ENCODE measurements at regions not wholly inside any gene's neighbourhood (a gene's known extent, or its start where the extent isn't known, plus 50 kb on each side); places are given as distances from the start of the nearest gene placed in this dataset.

DNA sequence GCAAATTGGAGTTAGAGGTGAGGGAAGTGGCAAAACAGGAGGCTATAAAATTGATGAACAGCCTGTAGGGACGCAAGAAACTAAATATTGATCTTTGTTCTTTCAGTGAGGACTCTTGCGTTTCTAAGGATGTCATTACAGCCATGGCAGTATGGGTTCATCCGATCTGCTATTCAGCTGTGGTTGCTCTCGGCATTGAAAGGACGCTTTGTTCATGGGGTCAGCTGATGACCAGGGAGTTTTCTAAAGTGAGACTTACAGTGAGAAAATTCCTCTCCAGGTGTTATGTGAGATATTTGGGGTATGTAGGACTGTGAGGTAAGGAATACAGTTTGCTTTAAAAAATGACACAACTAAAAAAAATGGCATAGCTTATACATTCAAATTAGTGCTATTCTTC is 52.7 kb upstream of the PELI1 start:
- FAIRE-seq = peak; percentile 18

DNA sequence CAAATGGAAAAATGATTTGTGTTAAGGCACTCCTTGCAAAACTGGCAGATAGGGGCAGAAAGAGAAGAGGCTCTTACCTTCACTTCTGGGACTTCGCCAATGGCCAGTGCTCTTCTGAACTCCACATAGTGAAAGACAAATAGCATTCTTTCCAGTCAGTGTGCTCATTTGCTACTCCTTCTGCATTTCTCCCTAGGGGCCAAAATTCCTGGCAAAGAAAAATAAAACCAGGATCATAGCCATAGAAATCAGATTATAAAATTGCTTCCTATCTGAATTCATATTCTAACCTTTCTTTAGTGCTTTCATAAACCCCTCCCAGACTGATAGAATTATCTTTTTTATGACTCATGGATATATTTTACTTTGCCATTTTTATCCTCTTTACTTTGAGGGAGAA is 56.9 kb upstream of the PELI1 start:
- no peak for DNase-seq (ENCODE audit: extremely low spot score, insufficient read length, low read depth)
- peak; percentile 61 for FAIRE-seq

More for the DNA sequence above, 52.7 kb upstream of the PELI1 start:
- no peak for DNase-seq (ENCODE audit: extremely low spot score, insufficient read length, low read depth)

DNA sequence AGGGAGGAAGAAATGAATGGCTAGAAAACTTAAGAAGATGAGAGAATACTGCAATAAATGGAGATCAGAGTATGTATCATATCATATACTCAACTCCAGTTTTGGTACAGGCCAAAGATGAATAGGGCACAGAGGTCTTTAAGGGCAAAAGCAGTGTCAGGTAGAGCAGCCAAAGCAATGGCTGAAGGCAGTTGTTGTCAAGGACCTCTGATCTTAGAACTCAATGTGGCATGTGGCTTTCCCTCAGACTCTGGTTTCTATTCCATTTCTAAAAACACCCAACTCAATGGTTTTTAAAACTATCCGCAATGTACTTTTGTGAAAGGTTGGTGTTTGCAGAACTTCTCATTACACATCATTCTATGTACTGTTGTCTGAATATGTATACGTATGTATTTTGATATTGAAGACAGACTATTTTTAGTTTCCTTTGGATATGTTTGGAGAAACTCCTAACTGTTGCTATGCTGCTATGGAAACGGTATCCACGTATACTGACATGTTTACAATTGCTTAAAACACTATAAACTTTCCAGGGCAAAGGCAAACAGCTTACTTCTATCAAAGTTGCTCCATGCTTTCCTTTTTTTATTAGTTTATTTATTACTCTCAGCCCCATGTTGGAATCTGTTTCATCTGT is 58.1 kb upstream of the PELI1 start:
- FAIRE-seq (peak; percentile 76), DNase-seq (ENCODE audit: extremely low spot score, insufficient read length, low read depth) (no peak)

DNA sequence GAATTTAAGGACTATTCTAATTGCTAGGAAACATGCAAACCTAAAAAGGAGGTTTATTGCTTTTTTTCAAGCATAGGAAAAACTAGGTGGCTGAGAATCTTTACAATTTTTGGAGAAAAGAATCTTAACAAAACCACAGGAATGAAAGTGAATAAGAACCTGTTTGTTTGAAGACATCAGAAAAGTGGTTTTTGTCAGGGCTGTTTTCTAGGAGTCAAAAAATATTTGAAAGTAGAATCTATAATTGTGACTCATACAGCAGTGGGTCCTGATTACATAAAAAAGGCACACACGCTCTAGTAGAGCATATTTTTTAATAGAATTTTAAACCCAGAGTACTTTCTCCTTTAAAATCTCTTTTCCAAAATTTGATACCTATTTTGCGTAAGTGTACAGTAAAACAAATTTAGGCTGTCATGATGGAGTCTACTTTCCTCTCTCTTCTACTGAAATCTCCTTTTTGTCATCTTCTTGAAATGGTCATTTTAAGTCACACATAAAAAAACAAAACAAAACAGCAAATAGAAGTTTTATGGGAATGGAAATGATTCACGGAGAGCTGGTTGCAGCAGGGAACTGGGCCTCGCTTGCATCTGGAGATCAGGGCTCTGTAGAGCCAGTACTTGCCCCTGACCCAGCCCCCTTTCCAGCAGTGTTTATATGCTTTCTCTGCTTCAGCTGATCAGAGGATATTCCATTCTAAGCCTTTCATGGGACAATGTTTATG is 59.1 kb upstream of the PELI1 start:
- peak; percentile 26 for FAIRE-seq
- DNase-seq (ENCODE audit: extremely low spot score, insufficient read length, low read depth) = no peak

DNA sequence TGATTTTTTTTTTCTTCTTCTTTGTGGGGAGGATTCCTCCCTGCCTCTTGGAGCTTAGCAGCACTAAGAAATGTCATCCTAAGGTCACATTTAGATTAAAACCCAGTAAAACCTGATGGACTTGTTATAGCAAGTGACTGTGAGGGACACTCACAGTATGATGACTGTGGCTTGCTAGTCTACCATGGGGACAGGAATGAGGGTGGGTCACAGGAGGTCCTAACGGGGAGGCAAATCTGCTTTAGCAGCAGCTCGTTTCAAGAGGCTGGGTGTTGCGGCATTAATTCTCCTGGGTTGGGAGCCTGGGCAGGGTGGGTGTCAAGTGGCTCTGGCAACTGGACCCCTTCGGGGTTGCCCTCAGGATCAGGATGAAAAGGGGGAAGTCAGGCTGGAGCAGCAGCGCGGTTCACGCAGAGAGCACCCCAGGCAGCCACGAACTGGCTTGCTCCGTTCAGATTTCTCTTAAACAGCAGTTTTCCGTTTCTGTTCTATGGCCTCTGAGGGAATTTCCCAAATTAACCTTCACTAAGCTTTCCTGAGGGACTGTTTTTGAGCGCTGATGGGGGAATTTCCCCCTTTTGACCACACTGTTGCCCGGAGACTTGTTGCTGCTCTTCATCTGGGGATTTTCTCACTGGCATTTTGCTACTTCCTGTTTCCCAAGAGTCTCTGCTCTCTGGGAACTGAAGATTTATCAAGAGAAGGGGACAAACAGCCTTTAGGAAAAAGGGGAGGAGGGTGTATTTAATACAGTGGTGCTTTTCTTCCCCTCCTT is 59.8 kb upstream of the PELI1 start:
- peak; percentile 49 for DNase-seq (ENCODE audit: extremely low spot score, insufficient read length, low read depth)
- FAIRE-seq = peak; percentile 98

DNA sequence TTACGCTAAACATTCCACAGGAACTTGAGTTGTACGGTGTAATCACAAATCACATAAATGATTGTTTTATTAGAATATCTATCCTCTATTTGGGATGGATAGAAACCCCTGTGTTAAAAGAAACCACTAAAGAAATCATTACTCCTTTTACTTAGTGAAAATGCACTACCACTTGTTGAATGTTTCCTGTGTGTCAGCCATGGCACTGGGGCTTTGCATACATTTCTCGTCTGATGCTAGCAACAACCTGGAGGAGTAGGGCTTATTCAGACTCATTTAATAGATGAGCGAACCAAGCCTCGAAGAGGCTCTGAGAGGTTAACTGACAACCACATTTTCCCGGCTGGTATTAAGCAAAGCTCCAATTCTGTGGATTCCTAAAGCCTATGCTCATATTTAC is 60.5 kb upstream of the PELI1 start:
- no peak for FAIRE-seq
- no peak for DNase-seq (ENCODE audit: extremely low spot score, insufficient read length, low read depth)

DNA sequence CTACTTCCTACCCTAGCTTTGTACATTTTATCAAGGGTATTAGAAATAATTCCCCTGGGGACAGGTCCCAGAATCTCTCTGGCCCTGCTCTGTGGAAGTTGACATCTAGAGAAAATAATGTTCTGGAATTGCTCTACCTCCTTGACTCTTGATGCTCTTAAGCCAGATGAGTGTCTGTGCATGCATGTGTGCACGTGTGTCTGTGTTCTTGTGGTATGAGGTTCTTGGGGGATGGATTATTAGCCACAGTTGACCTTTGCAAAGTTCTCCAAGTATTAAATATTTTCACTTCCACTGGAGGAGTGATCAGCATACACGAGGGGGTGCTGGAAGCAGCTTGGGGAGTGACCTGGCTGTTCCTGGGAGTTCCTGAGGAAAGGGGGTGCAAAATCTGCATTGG is 61.2 kb upstream of the PELI1 start:
- no peak for DNase-seq (ENCODE audit: extremely low spot score, insufficient read length, low read depth)
- peak; percentile 61 for FAIRE-seq

DNA sequence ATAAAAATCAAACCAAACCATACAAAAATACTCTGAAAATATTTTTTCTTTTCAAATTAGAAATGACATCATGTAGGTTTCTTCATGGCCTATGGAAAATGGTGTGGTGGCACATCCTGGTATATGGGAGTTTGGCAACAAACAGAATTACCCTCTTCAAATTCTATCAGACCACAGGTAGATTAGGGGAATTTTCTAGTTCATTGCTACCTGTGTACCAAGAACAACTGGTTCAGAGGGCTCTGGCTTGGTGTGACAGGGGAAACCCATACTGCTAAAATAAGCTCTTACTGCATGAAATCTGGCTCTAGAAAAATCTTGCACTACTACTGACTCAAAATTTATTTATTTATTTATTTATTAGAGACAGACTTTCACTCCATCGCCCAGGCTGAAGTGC is 63.4 kb upstream of the PELI1 start:
- FAIRE-seq (no peak), DNase-seq (ENCODE audit: extremely low spot score, insufficient read length, low read depth) (no peak)

DNA sequence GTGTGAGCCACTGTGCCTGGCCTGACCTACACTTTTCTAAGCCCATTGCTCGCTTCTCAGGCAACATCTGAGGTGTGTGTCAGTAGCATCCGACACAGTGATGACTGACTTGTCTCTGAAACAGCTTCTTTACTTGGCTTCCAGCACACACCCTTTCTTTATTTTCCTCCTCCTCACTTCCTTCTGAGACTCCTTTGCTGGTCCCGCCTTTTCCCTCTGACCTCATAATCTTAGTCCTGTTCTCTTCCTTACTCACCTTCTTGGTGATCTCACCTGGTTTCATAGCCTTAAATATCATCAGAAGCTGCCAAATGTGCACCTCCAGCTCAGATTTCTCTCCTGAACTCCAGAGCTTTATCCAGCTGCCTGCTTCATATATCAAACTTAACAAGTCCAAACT is 66.6 kb upstream of the PELI1 start:
- DNase-seq (ENCODE audit: extremely low spot score, insufficient read length, low read depth) = no peak
- FAIRE-seq = no peak

DNA sequence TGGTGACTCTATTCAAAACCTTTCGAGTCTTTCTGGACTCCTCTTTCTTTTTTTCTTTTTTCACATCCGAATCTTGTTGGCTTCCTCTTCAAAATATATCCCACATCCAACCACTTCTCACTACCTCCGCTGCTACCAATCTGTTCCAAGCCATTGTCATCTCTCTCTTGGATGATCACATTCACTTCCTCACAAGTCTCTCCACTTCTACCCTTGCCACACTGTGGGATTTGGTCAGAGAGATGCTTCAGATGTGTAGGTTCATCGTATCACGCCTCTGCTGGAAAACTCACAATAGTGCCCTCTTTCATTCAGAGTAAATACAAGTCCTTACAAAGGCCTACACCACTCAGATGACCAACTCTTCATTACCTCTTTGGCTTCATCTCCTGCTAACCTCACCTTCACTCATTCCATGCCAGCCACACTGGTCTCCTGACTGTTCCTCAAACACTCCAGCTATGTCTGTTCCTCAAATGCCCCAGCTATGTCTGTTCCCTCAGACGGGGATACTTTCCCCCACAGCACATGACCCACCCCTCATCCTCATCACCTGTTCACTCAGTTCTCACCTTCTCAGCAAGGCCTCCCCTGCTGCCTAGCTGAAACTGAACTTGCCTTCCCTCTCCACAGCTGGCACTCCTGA is 67.2 kb upstream of the PELI1 start:
- no peak for DNase-seq (ENCODE audit: extremely low spot score, insufficient read length, low read depth)
- no peak for FAIRE-seq

DNA sequence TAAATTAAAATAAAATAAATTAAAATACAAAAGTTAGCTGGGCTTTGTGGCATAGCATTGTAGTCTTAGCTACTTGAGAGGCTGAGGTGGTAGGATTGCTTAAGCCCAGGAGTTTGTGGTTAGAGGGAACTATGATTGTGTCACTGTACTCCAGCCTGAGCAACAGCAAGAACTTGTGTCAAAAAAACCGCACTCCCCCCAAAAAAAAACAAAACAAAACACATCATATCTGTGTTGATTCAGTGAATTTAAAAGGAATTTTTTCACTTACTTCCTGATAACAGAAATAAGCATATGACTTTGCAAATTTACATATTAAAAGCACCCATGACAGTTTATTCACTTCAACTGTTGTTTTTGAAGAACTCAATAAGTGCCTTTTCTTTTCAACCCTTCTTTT is 68.1 kb upstream of the PELI1 start:
- DNase-seq (ENCODE audit: extremely low spot score, insufficient read length, low read depth) = no peak
- no peak for FAIRE-seq

DNA sequence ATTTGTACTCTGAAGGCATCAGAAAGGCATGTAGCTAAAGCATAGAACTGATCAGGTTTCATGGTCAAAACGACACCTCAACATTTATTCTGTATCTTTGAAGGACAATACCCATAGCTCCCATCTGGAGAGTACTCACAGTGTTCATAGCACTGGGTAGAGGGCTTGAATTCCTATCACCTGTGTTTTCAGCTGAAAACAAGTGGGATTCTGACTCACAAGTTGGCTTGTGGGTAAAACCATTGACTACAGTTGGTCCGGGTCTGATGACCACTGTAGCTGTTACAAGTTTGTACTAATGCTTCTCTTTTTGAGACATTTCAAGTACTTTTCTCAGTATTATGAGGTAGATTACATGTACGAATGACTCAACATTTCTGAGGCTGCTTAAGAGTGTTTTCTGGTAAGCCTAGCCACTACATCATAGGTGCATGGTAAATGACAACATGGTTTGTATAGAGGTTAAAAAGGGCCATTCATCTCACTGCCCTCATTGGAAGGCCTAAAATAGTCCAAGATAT is 68.6 kb upstream of the PELI1 start:
- DNase-seq (ENCODE audit: extremely low spot score, insufficient read length, low read depth) = no peak
- peak; percentile 69 for FAIRE-seq

DNA sequence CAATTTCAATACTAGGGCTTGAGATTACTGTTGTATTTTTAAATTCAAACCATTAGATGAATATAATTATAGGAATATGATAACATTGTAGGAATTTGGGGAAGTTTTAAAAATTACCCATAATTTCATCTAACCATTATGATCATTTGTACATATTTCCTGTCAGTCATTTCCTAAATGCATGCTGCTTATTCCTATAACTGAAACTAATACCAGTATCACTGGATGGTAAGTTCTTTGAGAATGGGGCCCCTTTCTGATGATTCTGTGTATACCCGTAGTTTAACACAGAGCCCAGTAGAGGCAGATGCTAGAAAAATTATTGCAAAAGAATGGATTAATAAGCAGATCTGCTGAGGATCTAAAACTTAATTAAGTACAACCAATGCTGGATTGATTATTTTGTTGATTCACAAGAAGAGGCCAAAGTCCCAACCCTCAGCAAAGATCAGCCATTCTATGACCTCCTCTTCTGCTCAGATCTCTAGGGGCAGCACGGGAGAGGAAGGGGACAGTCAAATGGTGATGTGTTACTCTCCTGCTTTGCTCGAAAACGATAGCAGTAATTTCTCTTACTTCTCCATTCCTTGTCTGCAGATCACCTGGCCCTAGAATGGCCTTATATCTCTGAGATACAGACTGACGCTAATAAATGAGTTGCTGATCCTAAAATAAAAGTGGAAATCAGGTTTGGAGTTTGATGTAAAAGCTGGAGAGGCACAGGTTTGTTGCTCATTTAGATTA is 69.5 kb upstream of the PELI1 start:
- DNase-seq (ENCODE audit: extremely low spot score, insufficient read length, low read depth) (no peak), FAIRE-seq (peak; percentile 91)

DNA sequence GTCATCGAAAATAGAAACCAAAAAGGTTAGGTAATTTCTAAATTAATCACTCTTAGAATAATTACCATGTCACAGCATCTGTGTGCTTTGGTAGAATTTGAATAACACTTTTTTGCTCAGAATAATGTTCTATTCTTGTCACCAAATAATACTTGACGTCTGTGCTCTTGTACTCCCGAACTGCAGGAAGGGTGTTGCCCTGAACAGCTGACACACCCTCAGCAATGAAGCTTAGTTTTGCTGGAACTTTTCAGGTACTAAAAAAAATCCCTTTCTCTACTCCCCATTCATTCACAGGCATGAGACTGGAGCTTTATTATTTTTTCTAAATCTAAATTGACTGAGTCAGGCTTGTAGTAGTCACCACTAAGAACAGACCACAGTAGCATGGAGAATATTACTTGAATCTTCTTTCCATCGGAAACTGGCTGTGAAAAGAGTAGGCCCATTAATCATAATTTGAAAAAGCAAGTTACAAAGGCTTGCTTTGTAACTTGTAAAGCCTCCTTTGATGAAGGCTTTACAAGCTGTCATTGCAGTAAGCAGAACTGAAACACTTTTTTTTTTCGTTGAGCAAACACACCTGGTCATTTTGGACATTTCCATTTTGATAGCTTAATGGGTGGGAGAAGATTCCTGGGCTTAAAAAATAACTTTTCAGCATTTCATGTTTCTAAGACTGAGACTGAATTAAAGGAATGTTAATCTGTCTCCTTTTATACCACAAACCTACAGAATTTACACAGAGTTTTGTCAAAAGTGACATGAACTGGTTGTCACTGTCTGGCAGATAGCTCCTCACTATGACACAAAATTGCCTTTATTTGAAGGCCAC is 70.3 kb upstream of the PELI1 start:
- FAIRE-seq (no peak), DNase-seq (ENCODE audit: extremely low spot score, insufficient read length, low read depth) (no peak)

DNA sequence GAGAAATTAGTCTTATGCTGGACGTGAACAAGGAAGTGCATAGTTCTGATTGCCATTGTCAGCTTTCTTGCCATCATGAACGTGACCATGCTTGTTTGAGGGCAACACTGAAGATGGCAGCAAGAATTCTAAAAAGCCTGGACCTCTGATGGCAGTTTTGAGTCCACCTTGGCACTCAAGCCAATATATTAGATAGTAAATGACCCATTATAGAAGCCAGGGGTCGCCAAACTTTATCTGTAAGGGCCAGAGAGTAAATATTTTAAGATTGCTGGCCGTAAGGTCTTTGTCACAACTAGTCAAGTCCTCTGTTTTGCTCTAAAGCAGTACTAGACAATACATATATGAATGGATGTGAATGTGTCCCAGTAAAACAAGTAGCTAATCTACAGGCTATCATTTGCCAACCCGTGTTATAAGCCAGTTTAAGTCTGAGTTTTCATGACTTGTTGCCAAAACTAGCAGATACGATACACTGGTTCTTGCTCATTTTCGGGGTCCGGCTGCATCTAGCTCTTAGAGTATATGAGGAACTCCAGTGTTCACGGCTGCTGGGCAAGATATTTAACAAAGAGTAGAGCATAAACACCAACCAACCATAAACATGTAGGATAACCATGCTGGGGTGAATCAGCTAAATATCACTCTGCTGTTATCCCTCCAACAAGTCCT is 73.1 kb upstream of the PELI1 start:
- DNase-seq (ENCODE audit: extremely low spot score, insufficient read length, low read depth) (no peak), FAIRE-seq (no peak)

DNA sequence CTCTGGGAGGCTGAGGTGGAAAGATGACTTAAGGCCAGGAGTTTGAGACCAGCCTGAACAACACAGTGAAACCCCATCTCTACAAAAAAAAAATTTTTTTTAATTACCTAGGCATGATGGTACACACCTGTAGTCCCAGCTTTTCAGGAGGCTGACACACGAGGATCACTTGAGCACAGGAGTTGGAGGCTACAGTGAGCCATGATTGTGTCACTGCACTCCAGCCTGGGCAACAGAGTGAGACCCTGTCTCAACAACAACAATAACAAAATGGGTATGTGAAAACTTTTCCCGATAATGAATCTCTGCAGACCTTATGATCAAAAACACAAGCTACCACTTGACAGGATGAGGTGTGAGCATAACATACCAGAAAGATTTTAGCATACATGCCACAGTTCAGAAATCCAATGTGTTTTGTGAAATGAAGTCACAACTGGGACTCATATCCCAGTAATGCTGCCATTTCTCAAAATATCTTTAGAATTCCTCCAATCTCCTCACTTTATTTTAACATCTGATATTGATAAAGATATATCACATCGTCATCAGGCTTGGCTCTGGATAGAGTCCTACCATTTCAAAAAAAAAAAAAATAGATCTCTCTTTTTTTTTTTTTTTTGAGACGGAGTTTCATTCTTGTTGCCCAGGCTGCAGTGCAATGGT is 74.0 kb upstream of the PELI1 start:
- no peak for FAIRE-seq
- DNase-seq (ENCODE audit: extremely low spot score, insufficient read length, low read depth) = no peak

DNA sequence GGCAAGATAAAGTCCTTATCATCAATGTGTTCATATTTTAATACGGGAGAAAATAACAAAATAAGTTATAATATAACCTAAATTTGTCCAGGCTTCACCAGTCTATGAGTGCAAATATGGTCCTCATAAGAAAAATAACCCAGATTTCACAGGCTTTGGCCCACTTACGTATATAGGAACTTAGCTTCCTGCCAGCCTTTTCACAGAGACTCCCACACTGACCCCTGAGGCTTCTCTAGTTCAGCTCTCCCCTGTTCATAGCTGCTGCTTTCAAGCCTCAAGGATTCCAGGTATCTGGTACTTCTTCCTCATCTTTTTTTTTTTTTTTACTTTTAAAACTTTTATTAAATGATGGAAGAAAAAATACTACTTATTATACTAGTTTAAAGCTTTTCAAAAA is 74.9 kb upstream of the PELI1 start:
- FAIRE-seq (no peak), DNase-seq (ENCODE audit: extremely low spot score, insufficient read length, low read depth) (no peak)

DNA sequence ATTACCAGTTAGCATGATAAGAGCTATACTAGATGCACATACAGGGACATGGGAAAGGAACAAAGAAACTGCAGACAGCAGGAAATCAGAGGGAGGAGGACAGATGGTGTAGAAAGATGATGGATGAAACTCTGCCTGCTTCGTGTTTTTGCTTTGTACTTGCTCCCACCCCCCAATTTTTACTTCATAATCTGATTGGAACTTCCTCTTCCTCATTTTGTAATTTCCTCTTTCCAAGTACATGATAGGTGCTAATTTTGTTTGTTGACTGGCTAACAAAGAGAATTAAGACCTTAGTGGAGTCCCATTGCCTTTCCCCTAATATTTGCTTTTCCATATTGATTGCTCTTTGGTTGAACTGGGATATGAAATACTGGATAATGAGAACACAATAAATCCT is 76.0 kb upstream of the PELI1 start:
- DNase-seq (ENCODE audit: extremely low spot score, insufficient read length, low read depth) (no peak), FAIRE-seq (no peak)
